ENCODE measurements at regions not wholly inside any gene's neighbourhood (a gene's known extent, or its start where the extent isn't known, plus 50 kb on each side); places are given as distances from the start of the nearest gene placed in this dataset.

- no peak for DNase-seq
These were observed 142.0 kb downstream of the PTPN20 start for GRCh38 chr10:47053081-47053798.

GRCh38 chr10:47054974-47055373, 143.7 kb downstream of the PTPN20 start:
- DNase-seq = no peak

GRCh38 chr10:47055386-47056246, 144.4 kb downstream of the PTPN20 start:
- no peak for DNase-seq

GRCh38 chr10:47056247-47056510, 145.0 kb downstream of the PTPN20 start:
- DNase-seq = no peak

GRCh38 chr10:47057471-47057870, 146.2 kb downstream of the PTPN20 start:
- DNase-seq = no peak

- no peak for DNase-seq
These were observed 146.9 kb downstream of the PTPN20 start for GRCh38 chr10:47058032-47058702.

DNA sequence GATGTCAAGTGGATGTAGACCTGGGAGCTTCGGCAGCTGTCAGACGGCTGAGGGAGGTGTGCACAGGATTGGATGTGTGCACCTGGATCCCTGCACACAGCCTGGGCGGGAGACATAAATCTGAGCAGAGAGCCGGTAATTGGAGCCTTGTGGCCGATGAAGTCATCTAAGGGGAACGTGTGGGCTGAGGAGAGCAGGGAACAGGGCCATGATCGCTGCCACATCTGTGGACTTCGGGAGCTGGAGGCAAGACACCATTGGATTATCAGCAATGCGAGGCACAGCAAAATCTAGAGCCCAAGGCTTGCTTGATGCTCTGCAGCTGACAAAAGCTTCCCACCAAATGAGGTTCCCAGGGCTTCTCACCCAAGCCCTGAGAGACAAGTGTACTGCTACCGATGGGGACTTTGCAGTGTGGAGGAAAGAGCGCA, 147.7 kb downstream of the PTPN20 start:
- DNase-seq = no peak

- DNase-seq = no peak
These were observed 148.5 kb downstream of the PTPN20 start for GRCh38 chr10:47059606-47060311.

DNA sequence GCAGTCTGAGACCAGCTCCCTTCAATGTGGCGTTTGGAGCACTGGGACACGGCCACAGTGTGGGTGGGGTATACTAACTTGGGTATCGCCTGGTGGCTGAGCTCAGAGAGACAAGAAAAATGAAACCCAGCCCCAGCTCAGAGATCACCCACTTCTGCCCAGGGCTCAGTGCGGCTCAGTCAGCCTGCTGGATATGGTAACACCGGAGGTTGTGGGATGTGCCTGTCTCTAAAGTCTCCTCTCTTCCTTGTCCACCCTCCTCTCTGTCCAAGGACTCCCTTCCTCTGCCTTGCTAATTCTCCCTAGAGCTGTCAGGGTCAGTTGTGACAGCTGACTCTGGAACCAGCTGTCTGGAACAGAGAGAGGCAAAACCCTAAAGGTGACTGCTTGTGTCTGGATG, 149.1 kb downstream of the PTPN20 start:
- DNase-seq = no peak

- no peak for DNase-seq
These were observed 149.8 kb downstream of the PTPN20 start for GRCh38 chr10:47060993-47061500.

- DNase-seq = no peak
These were observed 150.5 kb downstream of the PTPN20 start for GRCh38 chr10:47061776-47062175.

GRCh38 chr10:47062441-47063200, 151.4 kb downstream of the PTPN20 start:
- no peak for DNase-seq

DNA sequence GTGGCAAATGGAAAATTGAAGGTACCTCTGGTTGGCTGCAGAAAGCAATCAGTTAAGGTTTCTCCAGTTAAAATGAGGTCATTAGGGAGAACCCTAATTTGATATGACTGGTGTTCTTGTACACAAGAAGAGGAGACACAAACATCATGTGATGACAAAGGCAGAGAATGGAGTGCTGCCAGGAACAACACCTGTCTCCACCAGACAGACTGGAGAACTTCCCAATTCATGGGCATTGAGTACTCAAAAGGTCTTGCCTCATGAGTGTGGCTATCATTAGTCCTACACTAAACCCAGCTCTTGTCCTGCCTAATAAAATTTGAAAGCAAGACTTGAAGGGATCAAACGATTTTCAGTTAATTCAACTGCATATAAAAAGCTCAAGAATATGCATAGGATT, 152.6 kb downstream of the PTPN20 start:
- no peak for DNase-seq

GRCh38 chr10:47065903-47066302, 154.7 kb downstream of the PTPN20 start:
- no peak for DNase-seq

DNA sequence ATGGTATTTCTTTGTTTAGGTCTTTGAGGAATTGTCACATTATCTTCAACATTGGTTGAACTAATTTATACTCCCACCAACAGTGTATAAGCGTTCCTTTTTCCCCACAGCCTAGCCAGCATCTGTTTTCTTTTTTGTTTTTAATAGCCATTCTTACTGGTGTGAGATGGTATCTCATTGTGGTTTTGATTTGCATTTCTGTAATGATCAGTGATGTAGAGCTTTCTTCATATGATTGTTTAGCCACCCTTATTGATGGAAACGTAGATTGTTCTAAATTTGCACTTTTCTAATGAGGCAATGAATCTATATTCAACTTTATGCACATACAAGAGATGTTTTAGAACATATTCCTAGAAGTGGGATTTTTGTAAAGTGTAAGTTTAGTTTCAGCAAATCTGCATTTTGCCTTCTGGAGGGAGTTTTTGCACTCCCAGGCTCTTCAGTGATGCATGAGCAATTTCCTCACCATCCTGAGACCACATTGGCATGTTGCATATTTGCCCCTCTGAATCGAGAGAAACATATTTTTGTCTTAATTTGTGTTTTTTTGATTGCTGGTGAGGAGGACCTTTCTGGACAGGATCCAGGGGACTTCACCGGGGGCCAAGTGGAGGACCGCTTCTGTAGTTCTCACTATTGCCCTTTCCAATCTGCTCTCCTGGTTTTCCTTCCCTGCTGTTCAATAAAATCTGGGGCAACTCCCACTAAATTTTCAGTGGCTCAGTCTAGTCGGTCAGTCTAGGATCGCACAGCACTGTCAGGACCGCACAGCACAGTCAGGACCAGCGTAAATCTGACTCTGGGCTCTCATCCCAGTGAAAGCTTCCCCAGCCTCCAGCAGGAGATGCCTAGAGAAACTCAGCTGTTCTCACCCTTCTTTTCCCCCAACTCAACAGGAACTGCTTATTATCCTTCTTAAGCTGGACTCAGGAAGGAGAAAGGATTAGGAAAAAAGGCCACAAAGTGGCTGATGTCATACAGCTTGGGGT, 157.0 kb downstream of the PTPN20 start:
- DNase-seq = no peak

DNA sequence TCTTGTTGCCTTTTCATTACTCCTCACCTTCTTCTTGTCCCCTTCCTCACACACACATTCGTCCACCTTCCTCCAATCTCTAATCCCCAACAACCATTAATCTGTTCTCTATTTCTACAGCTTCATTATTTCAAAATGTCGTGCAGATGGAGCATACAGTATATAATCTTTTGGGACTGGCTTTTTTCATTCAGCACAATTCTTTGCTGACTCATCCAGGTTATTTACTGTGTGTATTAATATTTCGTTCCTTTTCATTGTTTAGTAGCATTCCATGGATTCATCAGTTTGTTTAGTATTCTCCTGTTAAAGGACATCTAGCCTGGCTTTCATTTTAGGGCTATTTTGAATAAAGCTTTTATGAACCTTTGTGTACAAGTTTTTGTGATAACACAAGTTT, 159.3 kb downstream of the PTPN20 start:
- DNase-seq = no peak

DNA sequence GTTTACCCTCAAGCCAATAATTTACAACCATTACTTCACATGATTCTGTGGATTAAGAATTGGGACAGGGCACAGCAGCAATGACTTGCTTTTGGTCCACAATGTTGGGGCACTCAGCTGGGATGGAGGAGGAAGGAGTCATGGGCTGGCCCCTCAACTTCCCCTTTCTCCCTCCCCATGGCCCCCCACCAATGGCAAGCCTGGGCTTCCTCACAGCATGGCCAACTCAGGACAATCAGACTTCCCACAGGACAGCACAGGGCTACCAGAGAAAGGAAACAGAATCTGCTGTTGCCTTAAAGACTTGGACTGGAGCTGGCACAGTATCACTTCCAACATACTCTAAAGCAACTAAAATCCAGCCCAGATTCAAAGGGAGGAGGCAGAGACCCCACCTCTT, 160.7 kb downstream of the PTPN20 start:
- no peak for DNase-seq

- no peak for DNase-seq
These were observed 162.7 kb downstream of the PTPN20 start for GRCh38 chr10:47073967-47074366.

DNA sequence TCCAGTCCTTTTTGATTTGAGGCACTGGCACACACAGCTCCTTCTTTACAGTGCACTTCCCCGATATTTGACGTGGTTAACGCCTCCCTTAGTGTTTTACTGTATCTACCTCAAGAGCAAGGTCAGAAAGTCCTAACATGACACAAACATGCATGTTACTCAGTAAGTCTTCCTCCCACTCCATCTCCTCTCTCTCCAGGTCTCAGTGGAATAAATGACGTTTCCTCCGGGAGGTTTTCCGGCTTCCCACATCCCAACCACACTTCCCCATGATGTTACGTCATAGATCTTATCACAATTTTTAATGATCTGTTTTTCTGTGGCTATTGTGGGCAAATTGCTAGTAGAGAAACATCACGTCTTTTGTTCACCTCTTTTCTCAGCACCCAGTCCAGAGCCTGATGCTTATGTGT, 165.7 kb downstream of the PTPN20 start:
- no peak for DNase-seq

DNA sequence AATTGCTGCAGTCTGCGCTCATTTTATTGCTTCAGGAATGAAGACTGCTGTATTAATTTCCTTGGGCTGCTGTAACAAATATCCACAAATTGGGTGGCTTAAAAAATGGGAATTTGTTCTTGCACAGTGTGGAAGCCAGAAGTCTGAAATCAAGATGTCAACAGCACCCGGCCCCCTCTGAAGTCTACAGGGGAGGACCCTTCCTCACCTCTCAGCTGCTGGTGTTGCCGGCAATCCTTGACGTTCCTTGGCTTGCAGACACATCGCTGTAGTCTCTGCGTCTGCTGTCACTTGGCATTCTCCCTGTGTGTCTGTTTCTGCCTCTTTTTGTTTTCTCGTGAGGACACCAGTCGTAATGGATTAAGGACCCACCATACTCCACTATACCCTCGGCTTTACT, 166.2 kb downstream of the PTPN20 start:
- DNase-seq = no peak

DNA sequence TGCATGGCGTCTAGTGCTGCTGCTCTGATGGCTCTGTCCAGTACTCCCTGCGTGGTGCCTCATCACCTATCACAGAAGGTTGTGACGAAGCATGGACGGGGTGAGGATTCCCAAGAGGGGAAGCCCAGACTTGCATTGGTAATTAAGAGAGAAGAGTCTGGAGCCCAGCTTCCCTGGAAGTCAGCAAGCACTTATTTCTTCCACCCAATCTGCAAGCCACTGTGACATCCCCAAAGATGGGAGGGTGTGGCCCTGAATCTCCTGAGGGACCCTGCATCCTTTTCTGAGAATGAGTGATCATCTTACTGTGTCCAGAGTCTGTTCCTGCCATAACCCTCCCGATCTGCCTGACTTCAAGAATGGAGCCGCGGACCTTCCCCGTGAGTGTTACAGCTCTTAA, 166.7 kb downstream of the PTPN20 start:
- no peak for DNase-seq
